Keratinocyte (primary cell): ENCODE measurements at regions not wholly inside any gene's neighbourhood (a gene's known extent, or its start where the extent isn't known, plus 50 kb on each side); places are given as distances from the start of the nearest gene placed in this dataset.

Experiments used
- DNase-seq: peaks from one replicate; pipeline ENCODE4 v3.0.0-alpha.2; 2011; ENCODE audit warnings: low read depth, missing footprints, low spot score
- FAIRE-seq: peaks from 2 replicates; lab custom pipeline; 2011; peaks lifted over from hg19 to GRCh38; lab: Jason Lieb, UNC
- H2AFZ ChIP-seq: 2 replicates; pipeline ENCODE4 v1.6.0; 2012; ENCODE audit warnings: low read length, control low read depth, inconsistent platforms; ENCODE audit not compliant: control insufficient read depth
- H3K27ac ChIP-seq: 2 replicates; pipeline ENCODE4 v1.5.1; 2011; ENCODE audit warnings: low read length; ENCODE audit not compliant: control insufficient read depth, insufficient read depth
- H3K27me3 ChIP-seq: 3 replicates; pipeline ENCODE4 v1.6.0; 2011; ENCODE audit warnings: low read length; ENCODE audit not compliant: control insufficient read depth, insufficient read depth; ENCODE audit errors: extremely low read depth
- H3K36me3 ChIP-seq, 2 experiments: 2 replicates in 1 of 2; 3 replicates in 1 of 2; pipeline ENCODE4 v1.5.1; 2011; ENCODE audit warnings: low read length in 2 of 2, mild to moderate bottlenecking in 1 of 2; ENCODE audit not compliant: control insufficient read depth in 2 of 2, insufficient read depth in 2 of 2; ENCODE audit errors: extremely low read depth in 1 of 2
- H3K4me1 ChIP-seq: 3 replicates; pipeline ENCODE4 v1.5.1; 2011; ENCODE audit warnings: low read length; ENCODE audit not compliant: control insufficient read depth, insufficient read depth; ENCODE audit errors: extremely low read depth
- H3K4me2 ChIP-seq: 3 replicates; pipeline ENCODE4 v1.6.0; 2011; ENCODE audit warnings: low read depth, low read length; ENCODE audit not compliant: control insufficient read depth, insufficient read depth; ENCODE audit errors: extremely low read depth
- H3K4me3 ChIP-seq, 3 experiments: fragments of 200-600 bp in 1 of 3; sonication (generic) in 1 of 3; 2 replicates in 2 of 3; 3 replicates in 1 of 3; pipeline ENCODE4 v1.5.1; 2011 to 2016; ENCODE audit warnings: low read length in 3 of 3, mild to moderate bottlenecking in 3 of 3, control low read depth in 2 of 3, inconsistent platforms in 1 of 3, low read depth in 1 of 3, mixed read lengths in 1 of 3, mixed run types in 1 of 3, moderate library complexity in 1 of 3; ENCODE audit not compliant: control insufficient read depth in 2 of 3, insufficient read depth in 2 of 3; ENCODE audit errors: extremely low read depth in 1 of 3
- H3K79me2 ChIP-seq: 2 replicates; pipeline ENCODE4 v1.6.0; 2012; ENCODE audit warnings: low read length; ENCODE audit not compliant: control insufficient read depth, insufficient read depth
- H3K9ac ChIP-seq: 3 replicates; pipeline ENCODE4 v1.6.0; 2011; ENCODE audit warnings: low read length; ENCODE audit not compliant: control insufficient read depth, insufficient read depth; ENCODE audit errors: extremely low read depth
- H3K9me1 ChIP-seq: 3 replicates; pipeline ENCODE4 v1.6.0; 2011; ENCODE audit warnings: low read length; ENCODE audit not compliant: control insufficient read depth, insufficient read depth; ENCODE audit errors: extremely low read depth
- H3K9me3 ChIP-seq: 2 replicates; pipeline ENCODE4 v1.5.1; 2012; ENCODE audit warnings: low read depth, low read length; ENCODE audit not compliant: control insufficient read depth
- H4K20me1 ChIP-seq: 3 replicates; pipeline ENCODE4 v1.6.0; 2011; ENCODE audit warnings: low read length; ENCODE audit not compliant: control insufficient read depth, insufficient read depth; ENCODE audit errors: extremely low read depth
- CTCF ChIP-seq, 3 experiments: IDR thresholded peaks in 1 of 3; conservative IDR thresholded peaks in 1 of 3; optimal IDR thresholded peaks in 1 of 3; 2 replicates in 2 of 3; 3 replicates in 1 of 3; pipeline versions ENCODE3 to v1.5.1; 2011; ENCODE audit warnings: low read length in 3 of 3, mild to moderate bottlenecking in 3 of 3, moderate library complexity in 2 of 3, control low read depth in 1 of 3, inconsistent platforms in 1 of 3; ENCODE audit not compliant: insufficient read depth in 2 of 3; ENCODE audit errors: extremely low read depth in 1 of 3
- EZH2 ChIP-seq: IDR thresholded peaks from one replicate; pipeline ENCODE4 v1.6.1; 2012; ENCODE audit warnings: inconsistent platforms, mild to moderate bottlenecking, low read length, moderate library complexity
- dilution Hi-C: fragments of 300-500 bp; cut with MboI; formaldehyde crosslinking; loops from one replicate; pipeline ENCODE4 v1.7.0; 2020; ENCODE audit warnings: low sequenced_read_pairs; ENCODE audit not compliant: extremely low pct_ligation_motif_present

GRCh38 chr9:120310035-120310434 lies 269.9 kb downstream of the CDK5RAP2 start:
- no peaks in the 10 kb centered on the region for H3K79me2 ChIP-seq
- no peak overlapping the region for H3K27ac ChIP-seq
- no peak overlapping the region for H3K9ac ChIP-seq
- no peaks in the 10 kb centered on the region for H3K9me1 ChIP-seq
- no peak overlapping the region for H2AFZ ChIP-seq
- no peaks in the 10 kb centered on the region for H3K4me1 ChIP-seq
- H3K9me3 ChIP-seq: no peaks in the 10 kb centered on the region
- H3K4me2 ChIP-seq: no peak overlapping the region
- no peaks in the 10 kb centered on the region for H4K20me1 ChIP-seq
- no peaks in the 10 kb centered on the region for H3K27me3 ChIP-seq
- no peaks in the 10 kb centered on the region for H3K36me3 ChIP-seq
- DNase-seq (no peak), FAIRE-seq (no peak)
- no peak for TF ChIP-seq EZH2
- TF ChIP-seq CTCF (optimal IDR thresholded peaks at IDR 0.05 in 1 of 3, IDR thresholded peaks at IDR 0.05 in 1 of 3, conservative IDR thresholded peaks at IDR 0.05 in 1 of 3; ENCODE audit: extremely low read depth in 1 of 3, insufficient read depth in 2 of 3, low read length in 3 of 3): peak in 1 of 3 experiments; percentile 7
- H3K4me3 ChIP-seq: no peak overlapping the region
- dilution Hi-C loops: no loop called here

- no peaks in the 10 kb centered on the region for H3K4me1 ChIP-seq
- no peak overlapping the region for H3K4me2 ChIP-seq
- H3K9me1 ChIP-seq: no peaks in the 10 kb centered on the region
- no peak overlapping the region for H3K4me3 ChIP-seq
- no peak overlapping the region for H2AFZ ChIP-seq
- H4K20me1 ChIP-seq: no peaks in the 10 kb centered on the region
- dilution Hi-C loops: no loop called here
- H3K27ac ChIP-seq: no peak overlapping the region
- no peaks in the 10 kb centered on the region for H3K27me3 ChIP-seq
- H3K36me3 ChIP-seq: no peaks in the 10 kb centered on the region
- DNase-seq (no peak), FAIRE-seq (no peak)
- no peaks in the 10 kb centered on the region for H3K79me2 ChIP-seq
- no peak for TF ChIP-seq EZH2
- peak in 1 of 3 experiments; percentile 4 for TF ChIP-seq CTCF (optimal IDR thresholded peaks at IDR 0.05 in 1 of 3, IDR thresholded peaks at IDR 0.05 in 1 of 3, conservative IDR thresholded peaks at IDR 0.05 in 1 of 3; ENCODE audit: extremely low read depth in 1 of 3, insufficient read depth in 2 of 3, low read length in 3 of 3)
- H3K9me3 ChIP-seq: no peaks in the 10 kb centered on the region
- no peak overlapping the region for H3K9ac ChIP-seq
Observed at GRCh38 chr9:120308495-120308894, 271.5 kb downstream of the CDK5RAP2 start.
